GM10266 (cell line): ENCODE measurements at regions not wholly inside any gene's neighbourhood (a gene's known extent, or its start where the extent isn't known, plus 50 kb on each side); places are given as distances from the start of the nearest gene placed in this dataset.

Experiments used
- DNase-seq: peaks from one replicate; pipeline ENCODE4 v3.0.0; 2012; ENCODE audit errors: extremely low spot score
- CTCF ChIP-seq: IDR thresholded peaks from 2 replicates; pipeline ENCODE4 v1.5.1; 2012; ENCODE audit warnings: mild to moderate bottlenecking, low read depth; ENCODE audit not compliant: control insufficient read depth, insufficient read depth; ENCODE audit errors: missing control alignments

- no peak for DNase-seq
- TF ChIP-seq CTCF, result no peak
These were observed 885.0 kb downstream of the SLC4A3 start for GRCh38 chr2:220512419-220512818.

DNA sequence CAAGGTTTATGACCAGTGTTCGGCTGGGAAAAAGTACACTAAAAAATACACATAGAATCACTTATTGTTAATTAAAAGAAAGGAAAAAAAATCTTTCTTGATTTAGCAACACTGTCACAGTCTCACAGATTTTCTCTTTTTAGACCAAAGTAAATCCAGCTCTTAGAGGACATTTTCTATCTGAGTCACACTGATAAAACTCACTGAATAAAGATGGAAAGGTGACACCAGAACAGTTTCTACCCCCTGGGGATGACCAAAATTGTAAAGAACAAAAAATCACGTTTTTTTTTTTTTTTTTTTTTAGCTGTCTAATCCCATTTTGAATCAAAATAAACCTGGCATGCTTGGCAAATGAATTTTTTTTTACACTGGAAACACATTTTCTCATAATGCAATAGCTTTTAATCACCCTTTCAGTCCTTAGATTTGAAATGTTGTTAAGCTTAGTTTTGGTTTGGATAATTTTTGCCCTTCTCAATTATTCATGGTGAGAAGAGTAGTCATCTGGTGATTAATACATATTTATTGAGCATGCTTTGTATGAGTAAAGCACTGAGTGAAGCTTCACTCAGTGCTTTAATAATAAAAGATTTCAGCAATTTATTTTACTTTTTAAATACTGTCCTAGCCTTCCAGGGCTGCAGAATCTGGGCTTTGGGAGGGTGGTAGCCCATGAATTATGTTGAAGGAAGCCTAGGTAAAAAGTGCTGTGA, 886.3 kb downstream of the SLC4A3 start:
- DNase-seq, result no peak
- TF ChIP-seq CTCF, result no peak

GRCh38 chr2:220521551-220521950, 894.1 kb downstream of the SLC4A3 start:
- no peak for DNase-seq
- TF ChIP-seq CTCF, result no peak

GRCh38 chr2:220528180-220528675, 900.8 kb downstream of the SLC4A3 start:
- no peak for TF ChIP-seq CTCF
- no peak for DNase-seq

- no peak for DNase-seq
- TF ChIP-seq CTCF, result no peak
These were observed 903.8 kb downstream of the SLC4A3 start for GRCh38 chr2:220531216-220531615.

DNA sequence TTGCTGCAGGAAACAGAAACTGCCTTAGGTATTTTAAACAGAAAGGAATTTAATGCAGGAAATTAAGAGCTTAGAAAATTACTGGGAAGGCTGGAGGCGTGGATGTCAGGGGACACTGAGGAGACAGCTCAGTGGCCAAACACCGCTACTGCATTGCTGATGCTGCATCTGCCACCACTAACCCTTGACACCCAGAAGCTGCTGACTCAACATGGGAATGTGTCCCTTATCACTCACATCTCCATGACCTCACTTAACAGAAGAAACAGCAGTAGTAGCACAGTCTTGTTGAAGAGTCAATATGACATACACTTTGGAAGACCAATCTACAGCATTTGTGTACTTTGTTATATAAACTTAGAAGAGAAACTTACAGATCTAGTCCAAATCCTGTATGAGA, 906.1 kb downstream of the SLC4A3 start:
- DNase-seq, result no peak
- no peak for TF ChIP-seq CTCF

- TF ChIP-seq CTCF, result no peak
- no peak for DNase-seq
These were observed 912.1 kb downstream of the SLC4A3 start for GRCh38 chr2:220539481-220539880.
